ENCODE measurements at regions not wholly inside any gene's neighbourhood (a gene's known extent, or its start where the extent isn't known, plus 50 kb on each side); places are given as distances from the start of the nearest gene placed in this dataset.

DNA sequence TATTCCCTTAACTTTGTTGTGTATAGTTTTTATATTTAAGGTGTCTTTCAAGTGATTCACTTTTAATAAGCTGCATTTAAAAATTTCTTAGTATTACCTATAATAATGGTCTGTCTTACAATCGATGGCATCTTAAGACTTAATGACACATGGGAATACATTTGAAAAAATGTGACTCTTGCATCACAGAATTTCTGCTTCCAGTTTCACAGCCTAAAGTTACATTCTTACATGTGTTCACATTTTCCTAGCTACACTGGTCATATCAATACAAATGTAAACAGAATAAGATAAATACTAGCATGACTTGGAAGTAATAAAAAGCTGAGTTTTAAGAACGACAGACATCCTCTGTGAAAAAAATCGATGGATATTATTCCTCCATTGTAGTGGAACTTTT, 1597.1 kb upstream of the MIR17HG start (continued):
- no peak for TF ChIP-seq ZBTB33 (IDR thresholded peaks at IDR 0.05; ENCODE audit: extremely low read depth, insufficient replicate concordance, low read length)
- TF ChIP-seq SP1 (IDR thresholded peaks at IDR 0.05; ENCODE audit: low read depth), result no peak
- TF ChIP-seq POLR2AphosphoS5 (IDR thresholded peaks at IDR 0.05; ENCODE audit: low read depth, low read length), result no peak
- no peak for TF ChIP-seq RAD21 (IDR thresholded peaks at IDR 0.05; ENCODE audit: low read depth)
- TF ChIP-seq EZH2phosphoT487 (IDR thresholded peaks at IDR 0.05; ENCODE audit: borderline replicate concordance), result no peak
- TF ChIP-seq CBX3 (IDR thresholded peaks at IDR 0.05; ENCODE audit: low read depth), result no peak

DNA sequence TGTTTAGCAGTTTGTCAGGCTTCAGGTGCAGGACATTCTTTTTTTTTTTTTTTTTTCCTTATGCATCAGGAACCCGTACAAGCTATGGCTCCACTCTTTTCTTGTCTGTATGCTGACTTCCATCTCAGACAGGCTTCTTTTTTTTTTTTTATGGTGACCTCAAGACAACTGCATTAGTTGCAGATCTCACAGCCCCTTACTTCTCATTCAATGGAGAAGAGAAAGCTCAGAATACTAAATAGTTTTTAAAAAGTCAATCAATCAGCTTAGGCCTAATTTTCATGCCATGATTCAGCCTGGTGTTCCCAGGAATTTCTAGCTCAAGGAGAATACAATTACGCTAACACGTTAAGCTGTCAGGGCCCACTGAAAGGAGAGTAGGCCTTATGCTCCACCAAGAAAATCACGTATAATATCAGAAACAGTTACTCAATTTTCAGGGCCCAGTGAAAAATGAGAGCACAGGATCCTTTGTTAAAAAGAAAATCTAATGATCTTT, 1596.0 kb upstream of the MIR17HG start:
- ATAC-seq, result no peak
- H3K36me3 ChIP-seq (ENCODE audit: control insufficient read depth in 1 of 2, insufficient read depth in 2 of 2, low read length in 2 of 2), result no peaks in the 10 kb centered on the region
- H3K4me3 ChIP-seq (replicated peaks in 1 of 2; ENCODE audit: low read depth in 1 of 2, low read length in 2 of 2), result no peak overlapping the region
- RAD21 ChIA-PET (ENCODE audit: low non-redundant PET in 1 of 2, low total read pairs in 2 of 2, uncharacterized antibody in 2 of 2, unreplicated experiment in 2 of 2), result no interaction called here
- BruUV-seq (replicated peaks), result no TSS peak
- H3K27me3 ChIP-seq (ENCODE audit: insufficient read depth, low read length), result no peaks in the 10 kb centered on the region
- DNase-seq (ENCODE audit: low read depth, low spot score), result no peak
- POLR2A ChIA-PET, result no interaction called here
- intact Hi-C loops (cut with micrococcal nuclease), result no loop called here
- no peak overlapping the region for H3K9ac ChIP-seq (ENCODE audit: low read length)
- no peak overlapping the region for H3K27ac ChIP-seq (ENCODE audit: low read depth, low read length)
- H4K20me1 ChIP-seq (ENCODE audit: insufficient read depth), result no peaks in the 10 kb centered on the region
- TF ChIP-seq ZFX (IDR thresholded peaks at IDR 0.05), result no peak
- H3K9me2 ChIP-seq (ENCODE audit: insufficient read depth), result no peaks in the 10 kb centered on the region
- H3K79me2 ChIP-seq (ENCODE audit: insufficient read depth, low read length), result no peaks in the 10 kb centered on the region
- CTCF ChIA-PET, result no interaction called here
- H3K4me1 ChIP-seq (ENCODE audit: control insufficient read depth in 1 of 2, insufficient read depth in 2 of 2, low read length in 2 of 2), result no peaks in the 10 kb centered on the region
- H3K4me2 ChIP-seq (ENCODE audit: low read length), result no peak overlapping the region
- no peak overlapping the region for H2AFZ ChIP-seq (ENCODE audit: low read depth, low read length, poor library complexity, severe bottlenecking)
- H3K9me3 ChIP-seq (ENCODE audit: control insufficient read depth in 1 of 2, insufficient read depth in 1 of 2, low read depth in 1 of 2, low read length in 2 of 2), result peaks cover 6 to 8% of the 10 kb centered on the region in 2 experiments; a peak in 2 of 4 replicates

Data from HCT116 (cell line).